H9 (cell line): ENCODE measurements at regions not wholly inside any gene's neighbourhood (a gene's known extent, or its start where the extent isn't known, plus 50 kb on each side); places are given as distances from the start of the nearest gene placed in this dataset.

Experiments used
- DNase-seq: peaks from one replicate; pipeline ENCODE4 v3.0.0-alpha.2; 2017
- H2AFZ ChIP-seq: one replicate; pipeline ENCODE4 v1.6.1; 2013; ENCODE audit warnings: mild to moderate bottlenecking, low read length, control low read depth, moderate library complexity
- H2AK5ac ChIP-seq: 2 replicates; pipeline ENCODE4 v1.6.1; 2013; ENCODE audit warnings: low read length, control low read depth, mixed read lengths; ENCODE audit not compliant: insufficient read length
- H2BK120ac ChIP-seq: one replicate; pipeline ENCODE4 v1.6.1; 2013; ENCODE audit warnings: low read depth, mild to moderate bottlenecking, low read length, control low read depth, inconsistent platforms; ENCODE audit not compliant: poor library complexity, severe bottlenecking
- H2BK12ac ChIP-seq: 2 replicates; pipeline ENCODE4 v1.6.1; 2013; ENCODE audit warnings: low read length, control low read depth, mixed read lengths, low read depth; ENCODE audit not compliant: insufficient read length
- H2BK15ac ChIP-seq: 2 replicates; pipeline ENCODE4 v1.6.1; 2013; ENCODE audit warnings: low read depth, low read length, control low read depth
- H2BK20ac ChIP-seq: one replicate; pipeline ENCODE4 v1.6.1; 2013; ENCODE audit warnings: low read depth, mild to moderate bottlenecking, low read length, control low read depth, inconsistent platforms; ENCODE audit not compliant: poor library complexity, severe bottlenecking
- H2BK5ac ChIP-seq: 2 replicates; pipeline ENCODE4 v1.6.1; 2013; ENCODE audit warnings: low read length, control low read depth, mixed read lengths; ENCODE audit not compliant: insufficient read length
- H3K14ac ChIP-seq: 2 replicates; pipeline ENCODE4 v1.6.1; 2013; ENCODE audit warnings: low read length, control low read depth; ENCODE audit not compliant: insufficient read depth
- H3K18ac ChIP-seq: 2 replicates; pipeline ENCODE4 v1.6.1; 2013; ENCODE audit warnings: low read depth, mild to moderate bottlenecking, mixed read lengths, low read length, control low read depth; ENCODE audit not compliant: insufficient read length
- H3K23ac ChIP-seq: 2 replicates; pipeline ENCODE4 v1.6.1; 2013; ENCODE audit warnings: low read length, control low read depth, mixed read lengths, low read depth; ENCODE audit not compliant: insufficient read length
- H3K23me2 ChIP-seq: 2 replicates; pipeline ENCODE4 v1.6.1; 2013; ENCODE audit warnings: low read depth, mild to moderate bottlenecking, mixed read lengths, low read length, control low read depth; ENCODE audit not compliant: insufficient read length, poor library complexity, severe bottlenecking
- H3K27ac ChIP-seq: 2 replicates; pipeline ENCODE4 v1.5.1; 2013; ENCODE audit warnings: low read length, control low read depth, mixed read lengths, low read depth; ENCODE audit not compliant: insufficient read length
- H3K27me3 ChIP-seq: 2 replicates; pipeline ENCODE4 v1.6.1; 2013; ENCODE audit warnings: low read length, control low read depth, inconsistent platforms; ENCODE audit not compliant: insufficient read depth
- H3K4ac ChIP-seq: 2 replicates; pipeline ENCODE4 v1.6.1; 2013; ENCODE audit warnings: low read depth, mild to moderate bottlenecking, control low read depth, inconsistent platforms, low read length, moderate library complexity
- H3K4me1 ChIP-seq: 2 replicates; pipeline ENCODE4 v1.6.1; 2013; ENCODE audit warnings: low read length, control low read depth, inconsistent platforms; ENCODE audit not compliant: insufficient read depth
- H3K4me2 ChIP-seq: 2 replicates; pipeline ENCODE4 v1.6.1; 2013; ENCODE audit warnings: low read length, control low read depth, mixed read lengths; ENCODE audit not compliant: insufficient read length, insufficient read depth
- H3K56ac ChIP-seq: 2 replicates; pipeline ENCODE4 v1.6.1; 2013; ENCODE audit warnings: low read depth, mild to moderate bottlenecking, mixed read lengths, low read length, control low read depth; ENCODE audit not compliant: insufficient read length
- H3K79me1 ChIP-seq: 2 replicates; pipeline ENCODE4 v1.6.1; 2013; ENCODE audit warnings: low read depth, mild to moderate bottlenecking, moderate library complexity, low read length, control low read depth, inconsistent platforms; ENCODE audit not compliant: insufficient read depth, poor library complexity, severe bottlenecking
- H3K79me2 ChIP-seq: 2 replicates; pipeline ENCODE4 v1.6.1; 2013; ENCODE audit warnings: low read length, control low read depth, inconsistent platforms; ENCODE audit not compliant: insufficient read depth
- H3K9ac ChIP-seq: 2 replicates; pipeline ENCODE4 v1.6.1; 2013; ENCODE audit warnings: low read length, control low read depth, mixed read lengths; ENCODE audit not compliant: insufficient read length; ENCODE audit errors: extremely low read depth
- H3K9me3 ChIP-seq: one replicate; pipeline ENCODE4 v1.6.1; 2013; ENCODE audit warnings: low read depth, low read length, inconsistent platforms; ENCODE audit not compliant: control insufficient read depth
- H3T11ph ChIP-seq: one replicate; pipeline ENCODE4 v1.6.1; 2013; ENCODE audit warnings: mild to moderate bottlenecking, low read length, control low read depth, inconsistent platforms
- H4K20me1 ChIP-seq: one replicate; pipeline ENCODE4 v1.6.1; 2013; ENCODE audit not compliant: control insufficient read depth, insufficient read length, insufficient read depth
- H4K5ac ChIP-seq: 2 replicates; pipeline ENCODE4 v1.6.1; 2013; ENCODE audit warnings: low read depth, mild to moderate bottlenecking, mixed read lengths, low read length, control low read depth; ENCODE audit not compliant: insufficient read length
- H4K8ac ChIP-seq: replicated peaks from 2 replicates; pipeline ENCODE4 v1.6.1; 2013; ENCODE audit warnings: low read length, control low read depth, mixed read lengths, low read depth; ENCODE audit not compliant: insufficient read length
- H4K91ac ChIP-seq: 2 replicates; pipeline ENCODE4 v1.6.1; 2013; ENCODE audit warnings: low read depth, mild to moderate bottlenecking, moderate library complexity, mixed read lengths, low read length, control low read depth; ENCODE audit not compliant: insufficient read length
- H3K27ac Mint-ChIP-seq, 3 experiments: 2 replicates in 2 of 3; 3 replicates in 1 of 3; pipeline ENCODE4 v1.8.0; 2020 to 2021; ENCODE audit warnings: mixed read lengths in 3 of 3, mild to moderate bottlenecking in 1 of 3, moderate library complexity in 1 of 3
- H3K27me3 Mint-ChIP-seq: 2 replicates; pipeline ENCODE4 v1.8.0; 2021; ENCODE audit warnings: low read depth, mild to moderate bottlenecking, moderate library complexity, mixed read lengths
- H3K36me3 Mint-ChIP-seq, 3 experiments: 2 replicates in 2 of 3; 3 replicates in 1 of 3; pipeline ENCODE4 v1.8.0; 2020 to 2021; ENCODE audit warnings: low read depth in 3 of 3, mixed read lengths in 3 of 3; ENCODE audit not compliant: insufficient read depth in 1 of 3
- H3K4me1 Mint-ChIP-seq, 2 experiments: 2 replicates each; pipeline ENCODE4 v1.8.0; 2020; ENCODE audit warnings: mixed read lengths in 2 of 2
- H3K4me3 Mint-ChIP-seq, 2 experiments: 2 replicates in 1 of 2; 3 replicates in 1 of 2; pipeline ENCODE4 v1.8.0; 2020 to 2021; ENCODE audit warnings: mild to moderate bottlenecking in 2 of 2, mixed read lengths in 2 of 2, moderate library complexity in 1 of 2
- H3K9me3 Mint-ChIP-seq, 2 experiments: 2 replicates in 1 of 2; 3 replicates in 1 of 2; pipeline ENCODE4 v1.8.0; 2020; ENCODE audit warnings: mild to moderate bottlenecking in 2 of 2, mixed read lengths in 2 of 2, moderate library complexity in 1 of 2
- TF ChIP-seq, protein P1 (sequence below): fragments of 200-600 bp; sonication (generic); conservative IDR thresholded peaks from 3 replicates; pipeline ENCODE4 v1.8.0; 2021; ENCODE audit warnings: antibody characterized with exemption, mild to moderate bottlenecking

DNA sequence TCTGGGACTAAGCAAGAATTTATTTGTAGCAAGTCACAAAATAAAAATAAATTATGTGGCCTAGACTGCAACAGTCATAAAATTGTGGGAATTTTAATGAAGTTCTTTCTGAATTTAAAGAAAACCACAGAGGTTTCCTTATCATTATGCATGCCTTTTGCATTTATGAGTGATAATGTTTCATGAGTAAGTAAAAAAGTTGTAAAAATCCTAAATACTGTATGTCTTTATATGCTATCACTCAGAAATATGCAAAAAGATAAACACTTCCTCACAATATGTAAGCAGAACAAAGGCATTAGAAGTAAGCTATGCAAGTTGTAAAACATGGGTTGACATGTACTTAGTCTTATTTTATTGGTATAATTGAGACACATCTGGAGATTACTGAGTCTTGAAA is 239.4 kb upstream of the PDE3A start:
- H3K4me1 Mint-ChIP-seq, result peaks cover 3 to 4% of the 10 kb centered on the region in 2 experiments; a peak in 2 of 4 replicates
- Histone ChIP-seq H3K79me1 (no peaks in the 10 kb centered on the region), H3K4ac (no peak overlapping the region), H3K79me2 (no peaks in the 10 kb centered on the region), H2BK12ac (no peak overlapping the region), H4K5ac (no peak overlapping the region), H3K14ac (no peak overlapping the region), H2BK120ac (no peak overlapping the region), H3K27me3 (no peaks in the 10 kb centered on the region), H2BK15ac (no peak overlapping the region), H3K56ac (no peak overlapping the region), H2AFZ (no peak overlapping the region), H3K4me1 (no peaks in the 10 kb centered on the region; the same call in 1 of the 2 replicates), H4K20me1 (no peaks in the 10 kb centered on the region), H4K8ac (no peak overlapping the region), H2AK5ac (no peak overlapping the region), H3K23ac (no peak overlapping the region), H3K18ac (no peak overlapping the region), H3K9me3 (no peaks in the 10 kb centered on the region), H3K23me2 (no peaks in the 10 kb centered on the region), H3K4me2 (no peak overlapping the region), H2BK5ac (no peak overlapping the region), H3K9ac (no peak overlapping the region), H3T11ph (no peak overlapping the region), H2BK20ac (no peak overlapping the region), H4K91ac (no peak overlapping the region), H3K27ac (no peak overlapping the region)
- DNase-seq, result no peak
- no peak overlapping the region for H3K27ac Mint-ChIP-seq
- no peaks in the 10 kb centered on the region for H3K27me3 Mint-ChIP-seq
- H3K4me3 Mint-ChIP-seq, result no peak overlapping the region
- TF ChIP-seq, protein P1, sequence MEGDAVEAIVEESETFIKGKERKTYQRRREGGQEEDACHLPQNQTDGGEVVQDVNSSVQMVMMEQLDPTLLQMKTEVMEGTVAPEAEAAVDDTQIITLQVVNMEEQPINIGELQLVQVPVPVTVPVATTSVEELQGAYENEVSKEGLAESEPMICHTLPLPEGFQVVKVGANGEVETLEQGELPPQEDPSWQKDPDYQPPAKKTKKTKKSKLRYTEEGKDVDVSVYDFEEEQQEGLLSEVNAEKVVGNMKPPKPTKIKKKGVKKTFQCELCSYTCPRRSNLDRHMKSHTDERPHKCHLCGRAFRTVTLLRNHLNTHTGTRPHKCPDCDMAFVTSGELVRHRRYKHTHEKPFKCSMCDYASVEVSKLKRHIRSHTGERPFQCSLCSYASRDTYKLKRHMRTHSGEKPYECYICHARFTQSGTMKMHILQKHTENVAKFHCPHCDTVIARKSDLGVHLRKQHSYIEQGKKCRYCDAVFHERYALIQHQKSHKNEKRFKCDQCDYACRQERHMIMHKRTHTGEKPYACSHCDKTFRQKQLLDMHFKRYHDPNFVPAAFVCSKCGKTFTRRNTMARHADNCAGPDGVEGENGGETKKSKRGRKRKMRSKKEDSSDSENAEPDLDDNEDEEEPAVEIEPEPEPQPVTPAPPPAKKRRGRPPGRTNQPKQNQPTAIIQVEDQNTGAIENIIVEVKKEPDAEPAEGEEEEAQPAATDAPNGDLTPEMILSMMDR, result no peak
- no peaks in the 10 kb centered on the region for H3K9me3 Mint-ChIP-seq
- no peaks in the 10 kb centered on the region for H3K36me3 Mint-ChIP-seq
